Dendritic cell treated with granulocyte-macrophage colony-stimulating factor and Interleukin-4, amounts not matched to agents 40 ng/mL and 50 ng/mL, for 4 days (primary cell): ENCODE measurements at regions not wholly inside any gene's neighbourhood (a gene's known extent, or its start where the extent isn't known, plus 50 kb on each side); places are given as distances from the start of the nearest gene placed in this dataset.

Experiments used
- H3K27ac Mint-ChIP-seq: one replicate; pipeline ENCODE4 v1.8.0; 2022; ENCODE audit warnings: mild to moderate bottlenecking, mixed read lengths
- H3K27me3 Mint-ChIP-seq: one replicate; pipeline ENCODE4 v1.8.0; 2022; ENCODE audit warnings: mild to moderate bottlenecking, mixed read lengths
- H3K36me3 Mint-ChIP-seq: one replicate; pipeline ENCODE4 v1.8.0; 2022; ENCODE audit warnings: low read depth, mixed read lengths
- H3K4me1 Mint-ChIP-seq: one replicate; pipeline ENCODE4 v1.8.0; 2022; ENCODE audit warnings: low read depth, mixed read lengths
- H3K4me3 Mint-ChIP-seq: one replicate; pipeline ENCODE4 v1.8.0; 2022; ENCODE audit warnings: mild to moderate bottlenecking, moderate library complexity, mixed read lengths
- H3K9me3 Mint-ChIP-seq: one replicate; pipeline ENCODE4 v1.8.0; 2022; ENCODE audit warnings: mixed read lengths
- intact Hi-C: fragments of 100-400 bp; cut with micrococcal nuclease; formaldehyde crosslinking; loops from one replicate; pipeline ENCODE4 v1.15.0; 2022

DNA sequence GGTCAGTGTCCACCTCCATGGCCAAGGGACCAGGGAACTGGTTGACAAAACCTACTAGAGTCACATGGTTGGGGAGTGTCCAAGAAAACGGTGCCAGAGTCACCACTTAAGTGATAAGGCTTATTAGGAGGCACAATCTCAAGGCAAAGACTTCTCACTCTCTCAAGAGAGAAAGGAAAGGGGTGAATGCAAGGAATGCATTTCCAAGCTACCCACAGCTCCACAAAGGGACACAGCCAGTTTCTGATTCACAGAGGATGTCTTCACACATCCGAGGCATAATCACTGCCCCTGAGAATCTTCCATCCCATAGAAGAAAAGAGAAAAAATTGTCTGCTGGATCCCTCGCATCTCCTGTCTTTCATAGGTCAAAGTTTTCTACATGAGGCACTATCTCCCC is 269.3 kb downstream of the TNS1 start:
- peaks cover 35% of the 10 kb centered on the region for H3K27me3 Mint-ChIP-seq
- peaks cover 6% of the 10 kb centered on the region for H3K4me1 Mint-ChIP-seq
- no peak overlapping the region for H3K27ac Mint-ChIP-seq
- no peaks in the 10 kb centered on the region for H3K9me3 Mint-ChIP-seq
- H3K4me3 Mint-ChIP-seq = no peak overlapping the region
- intact Hi-C loops = no loop called here
- H3K36me3 Mint-ChIP-seq = no peaks in the 10 kb centered on the region

DNA sequence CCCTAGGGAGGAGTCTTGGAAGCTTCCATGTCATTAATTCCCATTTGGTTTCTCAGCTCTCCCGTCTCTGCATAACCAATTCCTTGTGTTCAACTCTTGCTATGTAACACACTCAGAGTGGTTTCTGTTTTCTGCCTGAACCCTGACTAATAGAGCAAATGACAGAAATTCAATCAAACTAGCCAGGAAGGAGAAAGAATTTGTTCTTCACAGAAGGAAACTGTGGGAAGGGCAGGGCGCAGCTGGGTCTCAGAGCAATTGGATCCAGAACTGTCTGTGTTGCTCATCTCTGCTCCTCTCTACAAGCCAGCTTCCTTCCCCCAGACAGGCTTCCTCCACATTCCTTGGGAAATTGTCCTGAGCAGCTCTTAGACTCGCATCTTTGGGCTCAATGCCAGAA is 269.8 kb downstream of the TNS1 start:
- peaks cover 2% of the 10 kb centered on the region for H3K4me1 Mint-ChIP-seq
- no peak overlapping the region for H3K4me3 Mint-ChIP-seq
- H3K27me3 Mint-ChIP-seq = peaks cover 35% of the 10 kb centered on the region
- no peak overlapping the region for H3K27ac Mint-ChIP-seq
- H3K36me3 Mint-ChIP-seq = no peaks in the 10 kb centered on the region
- no peaks in the 10 kb centered on the region for H3K9me3 Mint-ChIP-seq
- intact Hi-C loops = no loop called here

- no peaks in the 10 kb centered on the region for H3K36me3 Mint-ChIP-seq
- H3K9me3 Mint-ChIP-seq = no peaks in the 10 kb centered on the region
- intact Hi-C loops = no loop called here
- H3K4me3 Mint-ChIP-seq = no peak overlapping the region
- H3K27me3 Mint-ChIP-seq = peaks cover 41% of the 10 kb centered on the region
- no peaks in the 10 kb centered on the region for H3K4me1 Mint-ChIP-seq
- no peak overlapping the region for H3K27ac Mint-ChIP-seq
Observed at GRCh38 chr2:217731805-217732204, 271.0 kb downstream of the TNS1 start.

DNA sequence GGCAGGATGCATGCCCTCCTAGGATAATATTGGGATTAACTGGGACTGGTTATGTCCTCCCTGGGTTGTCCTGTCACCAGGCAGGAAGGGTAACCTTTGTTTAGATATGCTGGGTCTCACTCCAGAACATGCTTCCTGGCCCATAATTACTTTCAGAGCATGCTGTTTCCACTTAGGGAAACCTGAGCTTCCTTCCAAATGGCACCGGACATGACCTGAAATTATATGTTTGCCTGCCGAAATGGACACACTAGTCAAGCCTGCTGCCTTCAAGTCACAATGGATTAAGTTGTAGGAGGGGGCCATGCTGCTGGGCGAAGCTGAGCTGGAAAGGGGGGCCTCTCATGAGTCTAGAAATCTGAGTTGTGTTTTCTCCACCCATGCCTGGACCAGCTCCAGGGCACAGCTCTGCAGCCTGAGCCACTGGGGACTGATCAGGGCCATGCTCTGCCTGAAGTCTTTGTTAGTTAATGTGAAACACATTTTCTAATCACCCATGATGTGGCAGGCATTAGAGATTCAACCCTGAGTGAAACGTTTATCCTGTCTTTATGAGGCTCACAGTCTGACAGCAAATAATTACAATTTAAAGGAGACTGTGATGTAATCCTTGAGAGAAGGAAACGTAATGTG is 273.3 kb downstream of the TNS1 start:
- intact Hi-C loops = no loop called here
- Mint-ChIP-seq H3K9me3 (no peaks in the 10 kb centered on the region), H3K4me3 (no peak overlapping the region), H3K4me1 (no peaks in the 10 kb centered on the region), H3K27ac (no peak overlapping the region), H3K27me3 (peaks cover 52% of the 10 kb centered on the region), H3K36me3 (no peaks in the 10 kb centered on the region)

- Mint-ChIP-seq H3K36me3 (no peaks in the 10 kb centered on the region), H3K27ac (no peak overlapping the region), H3K4me3 (no peak overlapping the region), H3K4me1 (no peaks in the 10 kb centered on the region), H3K27me3 (peaks cover 38% of the 10 kb centered on the region), H3K9me3 (no peaks in the 10 kb centered on the region)
- intact Hi-C loops = no loop called here
Observed at GRCh38 chr2:217727801-217728200, 275.0 kb downstream of the TNS1 start.

DNA sequence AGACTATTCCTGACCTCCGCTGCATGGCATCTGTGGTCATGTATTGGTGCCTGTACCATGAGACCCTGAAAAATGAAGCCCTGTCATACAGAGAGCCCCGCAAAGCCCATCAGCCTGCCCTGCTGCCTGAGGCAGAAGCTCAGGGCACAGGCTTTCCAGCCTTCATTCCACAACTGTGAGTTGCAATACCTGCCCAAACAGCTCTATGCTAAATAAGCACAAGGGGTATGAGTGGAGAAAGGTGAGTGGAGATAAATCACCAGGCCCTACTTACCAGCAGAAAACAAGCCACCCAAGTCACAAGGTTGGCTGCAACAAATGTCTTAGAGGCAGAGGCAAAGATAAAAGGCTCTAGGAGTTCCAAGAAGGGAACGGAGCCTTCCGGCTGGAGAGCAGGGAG is 277.4 kb downstream of the TNS1 start:
- Mint-ChIP-seq H3K36me3 (no peaks in the 10 kb centered on the region), H3K27me3 (peaks cover 27% of the 10 kb centered on the region), H3K4me1 (no peaks in the 10 kb centered on the region), H3K27ac (no peak overlapping the region), H3K9me3 (no peaks in the 10 kb centered on the region), H3K4me3 (no peak overlapping the region)
- intact Hi-C loops = no loop called here

- peaks cover 25% of the 10 kb centered on the region for H3K27me3 Mint-ChIP-seq
- intact Hi-C loops = no loop called here
- H3K4me3 Mint-ChIP-seq = no peak overlapping the region
- no peaks in the 10 kb centered on the region for H3K36me3 Mint-ChIP-seq
- H3K4me1 Mint-ChIP-seq = no peaks in the 10 kb centered on the region
- H3K27ac Mint-ChIP-seq = no peak overlapping the region
- H3K9me3 Mint-ChIP-seq = no peaks in the 10 kb centered on the region
Observed at GRCh38 chr2:217724471-217724870, 278.3 kb downstream of the TNS1 start.

- Mint-ChIP-seq H3K9me3 (no peaks in the 10 kb centered on the region), H3K4me1 (no peaks in the 10 kb centered on the region), H3K27ac (no peak overlapping the region), H3K27me3 (peaks cover 29% of the 10 kb centered on the region), H3K36me3 (no peaks in the 10 kb centered on the region), H3K4me3 (no peak overlapping the region)
- intact Hi-C loops = no loop called here
Observed at GRCh38 chr2:217723981-217724380, 278.8 kb downstream of the TNS1 start.

- intact Hi-C loops = no loop called here
- peaks cover 33% of the 10 kb centered on the region for H3K27me3 Mint-ChIP-seq
- no peaks in the 10 kb centered on the region for H3K4me1 Mint-ChIP-seq
- no peaks in the 10 kb centered on the region for H3K9me3 Mint-ChIP-seq
- H3K36me3 Mint-ChIP-seq = no peaks in the 10 kb centered on the region
- H3K27ac Mint-ChIP-seq = no peak overlapping the region
- no peak overlapping the region for H3K4me3 Mint-ChIP-seq
Observed at GRCh38 chr2:217722883-217723472, 279.8 kb downstream of the TNS1 start.

GRCh38 chr2:217717646-217718045 is 285.1 kb downstream of the TNS1 start:
- H3K36me3 Mint-ChIP-seq = no peaks in the 10 kb centered on the region
- no peak overlapping the region for H3K27ac Mint-ChIP-seq
- H3K4me3 Mint-ChIP-seq = no peak overlapping the region
- peaks cover 38% of the 10 kb centered on the region for H3K27me3 Mint-ChIP-seq
- intact Hi-C loops = loop anchor here (10.0 kb wide), 1 partner anchor 203 kb away; no protein-coding TSS in a partner anchor
- H3K4me1 Mint-ChIP-seq = peaks cover 13% of the 10 kb centered on the region
- H3K9me3 Mint-ChIP-seq = no peaks in the 10 kb centered on the region

DNA sequence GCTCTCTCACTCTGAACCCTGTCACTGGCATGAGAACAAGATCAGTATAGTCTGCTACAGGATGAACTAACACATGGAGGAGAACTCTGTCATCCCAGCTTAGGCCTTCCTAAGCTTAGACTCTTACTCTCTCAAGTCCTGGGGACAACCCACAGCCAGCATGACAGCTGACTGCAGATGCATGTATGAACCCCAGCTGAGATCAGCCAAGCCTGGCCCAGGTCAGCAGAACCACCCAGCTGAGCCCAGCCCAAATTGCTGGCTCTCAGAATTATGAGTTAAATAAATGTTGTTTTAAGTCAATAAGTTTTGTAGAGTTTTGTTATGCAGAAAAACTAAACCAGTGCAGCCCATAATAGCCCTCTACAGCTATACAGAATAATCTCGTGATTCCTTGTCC is 287.3 kb downstream of the TNS1 start:
- Mint-ChIP-seq H3K27ac (no peak overlapping the region), H3K4me1 (peaks cover 18% of the 10 kb centered on the region), H3K9me3 (no peaks in the 10 kb centered on the region), H3K27me3 (peaks cover 50% of the 10 kb centered on the region), H3K4me3 (no peak overlapping the region), H3K36me3 (no peaks in the 10 kb centered on the region)
- intact Hi-C loops = loop anchor here (10.0 kb wide), 1 partner anchor 201 kb away; no protein-coding TSS in a partner anchor

- intact Hi-C loops = loop anchor here (5.0 to 10.0 kb wide), 3 partner anchors 43 to 1032 kb away; no protein-coding TSS in a partner anchor
- H3K27me3 Mint-ChIP-seq = peaks cover 57% of the 10 kb centered on the region
- no peak overlapping the region for H3K4me3 Mint-ChIP-seq
- H3K27ac Mint-ChIP-seq = no peak overlapping the region
- peaks cover 24% of the 10 kb centered on the region for H3K4me1 Mint-ChIP-seq
- no peaks in the 10 kb centered on the region for H3K9me3 Mint-ChIP-seq
- no peaks in the 10 kb centered on the region for H3K36me3 Mint-ChIP-seq
Observed at GRCh38 chr2:217714287-217714751, 288.5 kb downstream of the TNS1 start.

GRCh38 chr2:217713395-217714286 is 289.2 kb downstream of the TNS1 start:
- peaks cover 24% of the 10 kb centered on the region for H3K4me1 Mint-ChIP-seq
- H3K9me3 Mint-ChIP-seq = no peaks in the 10 kb centered on the region
- H3K27me3 Mint-ChIP-seq = peaks cover 53% of the 10 kb centered on the region
- H3K36me3 Mint-ChIP-seq = no peaks in the 10 kb centered on the region
- intact Hi-C loops = loop anchor here (1.0 to 10.0 kb wide), 4 partner anchors 44 to 1031 kb away; no protein-coding TSS in a partner anchor
- no peak overlapping the region for H3K27ac Mint-ChIP-seq
- H3K4me3 Mint-ChIP-seq = no peak overlapping the region

- H3K4me1 Mint-ChIP-seq = peaks cover 24% of the 10 kb centered on the region
- intact Hi-C loops = loop anchor here (5.0 to 10.0 kb wide), 3 partner anchors 45 to 1030 kb away; no protein-coding TSS in a partner anchor
- H3K36me3 Mint-ChIP-seq = no peaks in the 10 kb centered on the region
- H3K27ac Mint-ChIP-seq = no peak overlapping the region
- peaks cover 47% of the 10 kb centered on the region for H3K27me3 Mint-ChIP-seq
- H3K9me3 Mint-ChIP-seq = no peaks in the 10 kb centered on the region
- H3K4me3 Mint-ChIP-seq = no peak overlapping the region
Observed at GRCh38 chr2:217712431-217712830, 290.4 kb downstream of the TNS1 start.
